Breast epithelium (tissue), 4 donors: ENCODE measurements at regions not wholly inside any gene's neighbourhood (a gene's known extent, or its start where the extent isn't known, plus 50 kb on each side); places are given as distances from the start of the nearest gene placed in this dataset.
"Not testable (repeated sequence)": the region's sequence is repeated elsewhere in the genome, so short reads cannot be mapped to it uniquely, and the experiment has no call there.

Experiments
- DNase-seq, 2 donors: peaks; one replicate each; pipeline ENCODE4 v3.0.0-alpha.2; 2019; ENCODE audit warnings: low spot score in 2 of 2
- H3K27ac ChIP-seq, 2 donors: fragments of 200-600 bp; sonication (generic) in 1 of 2; one replicate each; pipeline ENCODE4 v1.5.1; 2016 to 2019; ENCODE audit warnings: mild to moderate bottlenecking in 1 of 2
- H3K27me3 ChIP-seq, 2 donors: fragments of 200-600 bp; sonication (generic) in 1 of 2; one replicate each; pipeline versions ENCODE4 v1.5.1 to v1.6.0; 2017 to 2019; ENCODE audit warnings: control low read depth in 1 of 2, mild to moderate bottlenecking in 1 of 2
- H3K36me3 ChIP-seq: fragments of 200-600 bp; one replicate; pipeline ENCODE4 v1.5.1; 2019
- H3K4me1 ChIP-seq, 2 donors: fragments of 200-600 bp; sonication (generic); one replicate each; pipeline ENCODE4 v1.5.1; 2016 to 2019; ENCODE audit warnings: control low read depth in 1 of 2
- H3K4me3 ChIP-seq, 3 donors: fragments of 200-600 bp; sonication (generic); 1 replicate in 2 of 3; 2 replicates in 1 of 3; pipeline ENCODE4 v1.5.1; 2016 to 2019; ENCODE audit warnings: mild to moderate bottlenecking in 3 of 3, moderate library complexity in 2 of 3
- H3K9me3 ChIP-seq, 2 donors: fragments of 200-600 bp; sonication (generic) in 1 of 2; one replicate each; pipeline ENCODE4 v1.5.1; 2016 to 2019; ENCODE audit warnings: control low read depth in 1 of 2
- CTCF ChIP-seq, 3 donors: fragments of 450-650 bp; IDR thresholded peaks; one replicate each; pipeline ENCODE4 v1.5.1; 2016 to 2017; ENCODE audit warnings: antibody characterized with exemption in 3 of 3, mild to moderate bottlenecking in 3 of 3, moderate library complexity in 3 of 3
- POLR2A ChIP-seq: fragments of 450-650 bp; IDR thresholded peaks from one replicate; pipeline ENCODE4 v1.6.1; 2016; ENCODE audit warnings: antibody characterized with exemption, mild to moderate bottlenecking, moderate library complexity
- POLR2AphosphoS5 ChIP-seq, 3 donors: sonication (generic); formaldehyde crosslinking; IDR thresholded peaks; one replicate each; pipeline ENCODE4 v1.6.1; 2017; ENCODE audit warnings: antibody characterized with exemption in 3 of 3
- intact Hi-C: fragments of 100-400 bp; cut with DNase I; formaldehyde crosslinking; loops from one replicate; pipeline ENCODE4 v1.15.1; 2023; ENCODE audit warnings: low total_unique reads

GRCh38 chr4:13992975-13993520 lies 365.5 kb upstream of the BOD1L1 start:
- DNase-seq: no peak
- Histone ChIP-seq H3K27ac (no peak overlapping the region), H3K36me3 (no peaks in the 10 kb centered on the region), H3K4me3 (no peak overlapping the region), H3K27me3 (no peaks in the 10 kb centered on the region), H3K9me3 (no peaks in the 10 kb centered on the region), H3K4me1 (peaks cover 0 to 5% of the 10 kb centered on the region in 2 donors)
- TF ChIP-seq CTCF (IDR thresholded peaks at IDR 0.05) (no peak), POLR2A (no peak), POLR2AphosphoS5 (IDR thresholded peaks at IDR 0.05) (no peak)
- intact Hi-C loops: no loop called here

GRCh38 chr4:13994016-13994415 lies 366.5 kb upstream of the BOD1L1 start:
- no peak overlapping the region for H3K4me3 ChIP-seq
- H3K9me3 ChIP-seq: no peaks in the 10 kb centered on the region
- no peak for DNase-seq
- no peak for TF ChIP-seq POLR2A
- no peak for TF ChIP-seq POLR2AphosphoS5 (IDR thresholded peaks at IDR 0.05)
- no peak for TF ChIP-seq CTCF (IDR thresholded peaks at IDR 0.05)
- H3K27ac ChIP-seq: no peak overlapping the region
- intact Hi-C loops: no loop called here
- no peaks in the 10 kb centered on the region for H3K36me3 ChIP-seq
- H3K4me1 ChIP-seq: no peaks in the 10 kb centered on the region
- no peaks in the 10 kb centered on the region for H3K27me3 ChIP-seq

GRCh38 chr4:13998850-13999445 lies 371.4 kb upstream of the BOD1L1 start:
- intact Hi-C loops: no loop called here
- no peak for TF ChIP-seq POLR2A
- TF ChIP-seq POLR2AphosphoS5 (IDR thresholded peaks at IDR 0.05): no peak
- no peak for TF ChIP-seq CTCF (IDR thresholded peaks at IDR 0.05)
- peaks cover 0 to 14% of the 10 kb centered on the region in 2 donors for H3K9me3 ChIP-seq
- H3K4me3 ChIP-seq: no peak overlapping the region
- DNase-seq: no peak
- H3K27ac ChIP-seq: no peak overlapping the region
- no peaks in the 10 kb centered on the region for H3K27me3 ChIP-seq
- no peaks in the 10 kb centered on the region for H3K4me1 ChIP-seq
- no peaks in the 10 kb centered on the region for H3K36me3 ChIP-seq

- no peaks in the 10 kb centered on the region for H3K36me3 ChIP-seq
- H3K9me3 ChIP-seq: peaks cover 0 to 14% of the 10 kb centered on the region in 2 donors
- H3K4me1 ChIP-seq: no peaks in the 10 kb centered on the region
- TF ChIP-seq POLR2A: no peak
- TF ChIP-seq CTCF (IDR thresholded peaks at IDR 0.05): no peak
- H3K4me3 ChIP-seq: no peak overlapping the region
- DNase-seq: no peak
- no peaks in the 10 kb centered on the region for H3K27me3 ChIP-seq
- intact Hi-C loops: no loop called here
- no peak overlapping the region for H3K27ac ChIP-seq
Observed at GRCh38 chr4:14000091-14000814, 372.7 kb upstream of the BOD1L1 start.

GRCh38 chr4:14002331-14002730 lies 374.8 kb upstream of the BOD1L1 start:
- H3K27me3 ChIP-seq, DNase-seq, H3K27ac ChIP-seq, H3K4me1 ChIP-seq, intact Hi-C loops, H3K36me3 ChIP-seq, H3K4me3 ChIP-seq: not testable (repeated sequence)
- H3K9me3 ChIP-seq: peaks cover 0 to 14% of the 10 kb centered on the region in 2 donors
